H9 (cell line): ENCODE measurements at regions not wholly inside any gene's neighbourhood (a gene's known extent, or its start where the extent isn't known, plus 50 kb on each side); places are given as distances from the start of the nearest gene placed in this dataset.

ENCODE experiments used
- DNase-seq: peaks from one replicate; pipeline ENCODE4 v3.0.0-alpha.2; 2017
- H2AFZ ChIP-seq: one replicate; pipeline ENCODE4 v1.6.1; 2013; ENCODE audit warnings: mild to moderate bottlenecking, low read length, control low read depth, moderate library complexity
- H2AK5ac ChIP-seq: 2 replicates; pipeline ENCODE4 v1.6.1; 2013; ENCODE audit warnings: low read length, control low read depth, mixed read lengths; ENCODE audit not compliant: insufficient read length
- H2BK120ac ChIP-seq: one replicate; pipeline ENCODE4 v1.6.1; 2013; ENCODE audit warnings: low read depth, mild to moderate bottlenecking, low read length, control low read depth, inconsistent platforms; ENCODE audit not compliant: poor library complexity, severe bottlenecking
- H2BK12ac ChIP-seq: 2 replicates; pipeline ENCODE4 v1.6.1; 2013; ENCODE audit warnings: low read length, control low read depth, mixed read lengths, low read depth; ENCODE audit not compliant: insufficient read length
- H2BK15ac ChIP-seq: 2 replicates; pipeline ENCODE4 v1.6.1; 2013; ENCODE audit warnings: low read depth, low read length, control low read depth
- H2BK20ac ChIP-seq: one replicate; pipeline ENCODE4 v1.6.1; 2013; ENCODE audit warnings: low read depth, mild to moderate bottlenecking, low read length, control low read depth, inconsistent platforms; ENCODE audit not compliant: poor library complexity, severe bottlenecking
- H2BK5ac ChIP-seq: 2 replicates; pipeline ENCODE4 v1.6.1; 2013; ENCODE audit warnings: low read length, control low read depth, mixed read lengths; ENCODE audit not compliant: insufficient read length
- H3K14ac ChIP-seq: 2 replicates; pipeline ENCODE4 v1.6.1; 2013; ENCODE audit warnings: low read length, control low read depth; ENCODE audit not compliant: insufficient read depth
- H3K18ac ChIP-seq: 2 replicates; pipeline ENCODE4 v1.6.1; 2013; ENCODE audit warnings: low read depth, mild to moderate bottlenecking, mixed read lengths, low read length, control low read depth; ENCODE audit not compliant: insufficient read length
- H3K23ac ChIP-seq: 2 replicates; pipeline ENCODE4 v1.6.1; 2013; ENCODE audit warnings: low read length, control low read depth, mixed read lengths, low read depth; ENCODE audit not compliant: insufficient read length
- H3K23me2 ChIP-seq: 2 replicates; pipeline ENCODE4 v1.6.1; 2013; ENCODE audit warnings: low read depth, mild to moderate bottlenecking, mixed read lengths, low read length, control low read depth; ENCODE audit not compliant: insufficient read length, poor library complexity, severe bottlenecking
- H3K27ac ChIP-seq: 2 replicates; pipeline ENCODE4 v1.5.1; 2013; ENCODE audit warnings: low read length, control low read depth, mixed read lengths, low read depth; ENCODE audit not compliant: insufficient read length
- H3K27me3 ChIP-seq: 2 replicates; pipeline ENCODE4 v1.6.1; 2013; ENCODE audit warnings: low read length, control low read depth, inconsistent platforms; ENCODE audit not compliant: insufficient read depth
- H3K4ac ChIP-seq: 2 replicates; pipeline ENCODE4 v1.6.1; 2013; ENCODE audit warnings: low read depth, mild to moderate bottlenecking, control low read depth, inconsistent platforms, low read length, moderate library complexity
- H3K4me1 ChIP-seq: 2 replicates; pipeline ENCODE4 v1.6.1; 2013; ENCODE audit warnings: low read length, control low read depth, inconsistent platforms; ENCODE audit not compliant: insufficient read depth
- H3K4me2 ChIP-seq: 2 replicates; pipeline ENCODE4 v1.6.1; 2013; ENCODE audit warnings: low read length, control low read depth, mixed read lengths; ENCODE audit not compliant: insufficient read length, insufficient read depth
- H3K56ac ChIP-seq: 2 replicates; pipeline ENCODE4 v1.6.1; 2013; ENCODE audit warnings: low read depth, mild to moderate bottlenecking, mixed read lengths, low read length, control low read depth; ENCODE audit not compliant: insufficient read length
- H3K79me1 ChIP-seq: 2 replicates; pipeline ENCODE4 v1.6.1; 2013; ENCODE audit warnings: low read depth, mild to moderate bottlenecking, moderate library complexity, low read length, control low read depth, inconsistent platforms; ENCODE audit not compliant: insufficient read depth, poor library complexity, severe bottlenecking
- H3K79me2 ChIP-seq: 2 replicates; pipeline ENCODE4 v1.6.1; 2013; ENCODE audit warnings: low read length, control low read depth, inconsistent platforms; ENCODE audit not compliant: insufficient read depth
- H3K9ac ChIP-seq: 2 replicates; pipeline ENCODE4 v1.6.1; 2013; ENCODE audit warnings: low read length, control low read depth, mixed read lengths; ENCODE audit not compliant: insufficient read length; ENCODE audit errors: extremely low read depth
- H3K9me3 ChIP-seq: one replicate; pipeline ENCODE4 v1.6.1; 2013; ENCODE audit warnings: low read depth, low read length, inconsistent platforms; ENCODE audit not compliant: control insufficient read depth
- H3T11ph ChIP-seq: one replicate; pipeline ENCODE4 v1.6.1; 2013; ENCODE audit warnings: mild to moderate bottlenecking, low read length, control low read depth, inconsistent platforms
- H4K20me1 ChIP-seq: one replicate; pipeline ENCODE4 v1.6.1; 2013; ENCODE audit not compliant: control insufficient read depth, insufficient read length, insufficient read depth
- H4K5ac ChIP-seq: 2 replicates; pipeline ENCODE4 v1.6.1; 2013; ENCODE audit warnings: low read depth, mild to moderate bottlenecking, mixed read lengths, low read length, control low read depth; ENCODE audit not compliant: insufficient read length
- H4K8ac ChIP-seq: replicated peaks from 2 replicates; pipeline ENCODE4 v1.6.1; 2013; ENCODE audit warnings: low read length, control low read depth, mixed read lengths, low read depth; ENCODE audit not compliant: insufficient read length
- H4K91ac ChIP-seq: 2 replicates; pipeline ENCODE4 v1.6.1; 2013; ENCODE audit warnings: low read depth, mild to moderate bottlenecking, moderate library complexity, mixed read lengths, low read length, control low read depth; ENCODE audit not compliant: insufficient read length
- H3K27ac Mint-ChIP-seq, 3 experiments: 2 replicates in 2 of 3; 3 replicates in 1 of 3; pipeline ENCODE4 v1.8.0; 2020 to 2021; ENCODE audit warnings: mixed read lengths in 3 of 3, mild to moderate bottlenecking in 1 of 3, moderate library complexity in 1 of 3
- H3K27me3 Mint-ChIP-seq: 2 replicates; pipeline ENCODE4 v1.8.0; 2021; ENCODE audit warnings: low read depth, mild to moderate bottlenecking, moderate library complexity, mixed read lengths
- H3K36me3 Mint-ChIP-seq, 3 experiments: 2 replicates in 2 of 3; 3 replicates in 1 of 3; pipeline ENCODE4 v1.8.0; 2020 to 2021; ENCODE audit warnings: low read depth in 3 of 3, mixed read lengths in 3 of 3; ENCODE audit not compliant: insufficient read depth in 1 of 3
- H3K4me1 Mint-ChIP-seq, 2 experiments: 2 replicates each; pipeline ENCODE4 v1.8.0; 2020; ENCODE audit warnings: mixed read lengths in 2 of 2
- H3K4me3 Mint-ChIP-seq, 2 experiments: 2 replicates in 1 of 2; 3 replicates in 1 of 2; pipeline ENCODE4 v1.8.0; 2020 to 2021; ENCODE audit warnings: mild to moderate bottlenecking in 2 of 2, mixed read lengths in 2 of 2, moderate library complexity in 1 of 2
- H3K9me3 Mint-ChIP-seq, 2 experiments: 2 replicates in 1 of 2; 3 replicates in 1 of 2; pipeline ENCODE4 v1.8.0; 2020; ENCODE audit warnings: mild to moderate bottlenecking in 2 of 2, mixed read lengths in 2 of 2, moderate library complexity in 1 of 2
- CTCF ChIP-seq: fragments of 200-600 bp; sonication (generic); conservative IDR thresholded peaks from 3 replicates; pipeline ENCODE4 v1.8.0; 2021; ENCODE audit warnings: antibody characterized with exemption, mild to moderate bottlenecking
- WGBS: extraction: QIAGEN DNeasy Blood & Tissue Kit; methylation state at CpG from one replicate; pipeline ENCODE4 v1.1.7; 2013; ENCODE audit warnings: missing lambda C conversion rate, low lambda C conversion rate, mixed read lengths; ENCODE audit not compliant: insufficient read length; ENCODE audit errors: extremely low coverage; 5-methylcytosine and 5-hydroxymethylcytosine counted together

GRCh38 chr13:75202981-75203380, 279.0 kb downstream of the TBC1D4 start:
- H3K36me3 Mint-ChIP-seq: peaks cover 6 to 14% (median 8%) of the 10 kb centered on the region in 3 experiments; a peak in 6 of 7 replicates

More at GRCh38 chr13:75202981-75203380, 279.0 kb downstream of the TBC1D4 start:
- no peak overlapping the region for H4K91ac ChIP-seq
- H3K4ac ChIP-seq: no peak overlapping the region
- H3K4me2 ChIP-seq: no peak overlapping the region
- H3K27me3 ChIP-seq: no peaks in the 10 kb centered on the region
- no peak overlapping the region for H3T11ph ChIP-seq
- H3K79me2 ChIP-seq: no peaks in the 10 kb centered on the region
- no peak overlapping the region for H4K8ac ChIP-seq
- H2BK5ac ChIP-seq: no peak overlapping the region
- H3K79me1 ChIP-seq: no peaks in the 10 kb centered on the region
- no peaks in the 10 kb centered on the region for H3K9me3 ChIP-seq
- WGBS: no CpG with 5 or more reads among the region's 3 CpGs
- no peak overlapping the region for H3K23ac ChIP-seq
- no peak overlapping the region for H3K56ac ChIP-seq
- H3K18ac ChIP-seq: no peak overlapping the region
- H3K4me3 Mint-ChIP-seq: no peak overlapping the region
- no peak overlapping the region for H2BK15ac ChIP-seq
- no peak for DNase-seq
- H2BK120ac ChIP-seq: no peak overlapping the region
- H3K4me1 Mint-ChIP-seq: peaks cover 3 to 5% of the 10 kb centered on the region in 2 experiments; a peak in 2 of 4 replicates
- no peak overlapping the region for H2AFZ ChIP-seq
- no peak overlapping the region for H4K5ac ChIP-seq
- H2BK20ac ChIP-seq: no peak overlapping the region
- H3K4me1 ChIP-seq: no peaks in the 10 kb centered on the region
- H3K9ac ChIP-seq: no peak overlapping the region
- H2BK12ac ChIP-seq: no peak overlapping the region
- H2AK5ac ChIP-seq: no peak overlapping the region
- H3K27ac Mint-ChIP-seq: no peak overlapping the region; a peak in 1 of 7 replicates
- H4K20me1 ChIP-seq: no peaks in the 10 kb centered on the region
- no peak overlapping the region for H3K27ac ChIP-seq
- H3K27me3 Mint-ChIP-seq: no peaks in the 10 kb centered on the region
- no peak for TF ChIP-seq CTCF
- no peak overlapping the region for H3K14ac ChIP-seq
- H3K9me3 Mint-ChIP-seq: peaks cover 10 to 15% of the 10 kb centered on the region in 2 experiments; a peak in 4 of 5 replicates
- H3K23me2 ChIP-seq: no peaks in the 10 kb centered on the region
